HL-60 (cell line): ENCODE measurements at regions not wholly inside any gene's neighbourhood (a gene's known extent, or its start where the extent isn't known, plus 50 kb on each side); places are given as distances from the start of the nearest gene placed in this dataset.

Experiments used
- DNase-seq, 2 experiments: peaks; one replicate each; pipeline ENCODE4 v3.0.0-alpha.2; 2010 to 2020; ENCODE audit warnings: low read depth in 1 of 2, low spot score in 1 of 2
- H3K27ac ChIP-seq: fragments of 250-450 bp; sonication (Bioruptor Pico); replicated peaks from 2 replicates; pipeline ENCODE4 v1.5.1; 2020; ENCODE audit warnings: mild to moderate bottlenecking, moderate library complexity
- H3K27me3 ChIP-seq: fragments of 250-450 bp; sonication (Bioruptor Pico); 2 replicates; pipeline ENCODE4 v1.5.1; 2021; ENCODE audit warnings: mild to moderate bottlenecking, moderate library complexity; ENCODE audit not compliant: insufficient read depth, poor library complexity, severe bottlenecking
- H3K4me3 ChIP-seq: replicated peaks from 2 replicates; pipeline ENCODE4 v1.5.1; 2011; ENCODE audit warnings: mild to moderate bottlenecking, control low read depth, low read length; ENCODE audit not compliant: insufficient read depth
- CTCF ChIP-seq: IDR thresholded peaks from one replicate; pipeline ENCODE4 v1.5.1; 2011; ENCODE audit warnings: low read length, control low read depth, inconsistent platforms; ENCODE audit not compliant: insufficient read depth
- GABPA ChIP-seq: IDR thresholded peaks from 2 replicates; pipeline ENCODE4 v1.6.1; 2012; ENCODE audit warnings: low read depth
- POLR2AphosphoS5 ChIP-seq: IDR thresholded peaks from 2 replicates; pipeline ENCODE4 v1.6.1; 2012; ENCODE audit warnings: low read depth
- SPI1 ChIP-seq: IDR thresholded peaks from 2 replicates; pipeline ENCODE4 v1.6.1; 2012; ENCODE audit warnings: low read depth, mild to moderate bottlenecking, borderline replicate concordance
- TF ChIP-seq, protein P1 (sequence below): IDR thresholded peaks from 2 replicates; pipeline ENCODE4 v1.6.1; 2012; ENCODE audit warnings: low read depth; ENCODE audit not compliant: insufficient replicate concordance

DNA sequence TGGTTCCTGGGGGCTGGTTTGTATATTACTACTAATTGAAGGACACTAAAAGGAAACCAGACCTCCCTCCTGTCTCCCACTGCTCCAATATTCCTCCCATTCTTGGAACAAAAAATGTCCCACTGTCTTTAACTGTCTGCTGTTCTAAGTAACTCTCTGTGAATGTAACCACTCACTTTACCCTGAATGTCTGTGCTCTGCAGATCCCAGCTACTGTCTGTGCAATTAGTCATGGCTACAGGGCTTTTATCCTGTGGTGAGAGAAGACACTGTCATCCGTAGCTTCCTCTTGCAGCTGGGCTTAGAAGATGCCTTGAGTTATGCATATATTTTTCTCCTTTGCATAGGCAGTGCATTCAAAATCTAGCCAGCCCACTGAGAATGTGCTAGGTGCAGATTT lies 853.8 kb downstream of the CDH8 start:
- no peak overlapping the region for H3K27ac ChIP-seq
- no peaks in the 10 kb centered on the region for H3K27me3 ChIP-seq
- DNase-seq = no peak
- no peak overlapping the region for H3K4me3 ChIP-seq
- TF ChIP-seq GABPA = no peak
- TF ChIP-seq SPI1 = no peak
- TF ChIP-seq CTCF = no peak
- no peak for TF ChIP-seq POLR2AphosphoS5
- TF ChIP-seq, protein P1, sequence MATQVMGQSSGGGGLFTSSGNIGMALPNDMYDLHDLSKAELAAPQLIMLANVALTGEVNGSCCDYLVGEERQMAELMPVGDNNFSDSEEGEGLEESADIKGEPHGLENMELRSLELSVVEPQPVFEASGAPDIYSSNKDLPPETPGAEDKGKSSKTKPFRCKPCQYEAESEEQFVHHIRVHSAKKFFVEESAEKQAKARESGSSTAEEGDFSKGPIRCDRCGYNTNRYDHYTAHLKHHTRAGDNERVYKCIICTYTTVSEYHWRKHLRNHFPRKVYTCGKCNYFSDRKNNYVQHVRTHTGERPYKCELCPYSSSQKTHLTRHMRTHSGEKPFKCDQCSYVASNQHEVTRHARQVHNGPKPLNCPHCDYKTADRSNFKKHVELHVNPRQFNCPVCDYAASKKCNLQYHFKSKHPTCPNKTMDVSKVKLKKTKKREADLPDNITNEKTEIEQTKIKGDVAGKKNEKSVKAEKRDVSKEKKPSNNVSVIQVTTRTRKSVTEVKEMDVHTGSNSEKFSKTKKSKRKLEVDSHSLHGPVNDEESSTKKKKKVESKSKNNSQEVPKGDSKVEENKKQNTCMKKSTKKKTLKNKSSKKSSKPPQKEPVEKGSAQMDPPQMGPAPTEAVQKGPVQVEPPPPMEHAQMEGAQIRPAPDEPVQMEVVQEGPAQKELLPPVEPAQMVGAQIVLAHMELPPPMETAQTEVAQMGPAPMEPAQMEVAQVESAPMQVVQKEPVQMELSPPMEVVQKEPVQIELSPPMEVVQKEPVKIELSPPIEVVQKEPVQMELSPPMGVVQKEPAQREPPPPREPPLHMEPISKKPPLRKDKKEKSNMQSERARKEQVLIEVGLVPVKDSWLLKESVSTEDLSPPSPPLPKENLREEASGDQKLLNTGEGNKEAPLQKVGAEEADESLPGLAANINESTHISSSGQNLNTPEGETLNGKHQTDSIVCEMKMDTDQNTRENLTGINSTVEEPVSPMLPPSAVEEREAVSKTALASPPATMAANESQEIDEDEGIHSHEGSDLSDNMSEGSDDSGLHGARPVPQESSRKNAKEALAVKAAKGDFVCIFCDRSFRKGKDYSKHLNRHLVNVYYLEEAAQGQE = no peak

DNA sequence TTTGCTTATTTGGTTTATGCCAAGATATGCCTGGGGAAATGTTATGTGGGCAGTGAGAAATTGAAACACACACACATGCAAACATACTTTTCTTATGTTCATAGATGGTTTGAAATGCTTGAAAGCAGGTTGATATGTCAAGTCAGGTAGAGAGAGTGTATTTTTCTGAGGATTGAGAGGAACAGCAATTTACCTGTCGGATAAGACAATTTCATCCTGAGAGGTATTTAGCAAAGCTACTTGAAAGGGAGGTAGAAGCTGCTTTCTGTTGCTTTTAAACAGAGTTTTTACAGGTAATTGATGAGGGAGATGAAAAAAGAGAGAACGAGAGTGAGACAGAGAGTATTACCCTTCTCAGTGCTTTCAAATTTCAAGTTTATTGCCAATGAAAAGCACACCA lies 854.3 kb downstream of the CDH8 start:
- Histone ChIP-seq H3K27me3 (no peaks in the 10 kb centered on the region), H3K4me3 (no peak overlapping the region), H3K27ac (no peak overlapping the region)
- DNase-seq = no peak
- TF ChIP-seq SPI1 (no peak), GABPA (no peak), POLR2AphosphoS5 (no peak), CTCF (no peak)
- TF ChIP-seq, protein P1 = no peak

DNA sequence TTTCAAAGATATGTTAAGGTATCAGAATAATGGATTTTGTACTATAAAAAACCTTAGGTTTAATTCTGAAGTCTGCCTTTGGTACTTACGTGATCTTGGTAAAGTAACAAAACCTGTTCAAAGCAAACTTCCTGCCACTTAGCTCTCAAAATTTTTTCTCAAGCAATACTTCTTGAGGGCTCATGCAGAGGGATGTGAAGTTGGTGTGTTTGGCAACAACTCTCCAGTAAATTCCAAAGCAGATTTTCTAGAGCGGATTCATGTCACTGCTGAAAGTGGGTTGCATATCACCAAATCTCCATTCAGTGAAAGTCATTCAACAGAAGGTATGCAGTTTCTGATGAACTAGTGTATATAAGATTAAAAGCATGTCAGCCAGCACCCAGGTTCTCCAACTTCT lies 856.7 kb downstream of the CDH8 start:
- H3K4me3 ChIP-seq = no peak overlapping the region
- TF ChIP-seq GABPA (no peak), POLR2AphosphoS5 (no peak), CTCF (no peak), SPI1 (no peak)
- TF ChIP-seq, protein P1 = no peak
- no peaks in the 10 kb centered on the region for H3K27me3 ChIP-seq
- DNase-seq = no peak
- H3K27ac ChIP-seq = no peak overlapping the region
